Left hindlimb (tissue), 1 donor: ENCODE measurements at regions not wholly inside any gene's neighbourhood (a gene's known extent, or its start where the extent isn't known, plus 50 kb on each side); places are given as distances from the start of the nearest gene placed in this dataset.
"Not testable (repeated sequence)": the region's sequence is repeated elsewhere in the genome, so short reads cannot be mapped to it uniquely, and the experiment has no call there.

ENCODE experiments used
- DNase-seq: peaks from one replicate; pipeline ENCODE4 v3.0.0-alpha.2; 2018

DNA sequence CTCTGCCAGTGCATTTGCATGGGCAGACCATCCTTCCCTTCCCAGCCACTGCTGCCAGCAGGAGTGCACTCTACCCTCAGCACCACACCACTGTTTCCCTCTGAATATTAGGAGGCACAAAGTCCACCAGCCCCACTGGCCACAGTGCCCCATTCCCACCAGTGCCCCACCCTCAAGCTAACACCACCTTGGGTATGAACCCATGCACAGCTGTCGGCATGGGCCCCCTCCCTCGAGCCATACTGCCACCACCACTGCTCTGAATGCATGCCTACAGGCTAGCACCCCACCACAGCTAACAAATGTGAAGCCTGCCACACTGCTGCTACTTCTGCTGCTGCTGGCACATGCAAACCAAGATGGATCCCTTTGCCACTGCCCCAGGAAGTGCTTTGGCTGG is 810.4 kb downstream of the TRAM1L1 start:
- DNase-seq: no peak

DNA sequence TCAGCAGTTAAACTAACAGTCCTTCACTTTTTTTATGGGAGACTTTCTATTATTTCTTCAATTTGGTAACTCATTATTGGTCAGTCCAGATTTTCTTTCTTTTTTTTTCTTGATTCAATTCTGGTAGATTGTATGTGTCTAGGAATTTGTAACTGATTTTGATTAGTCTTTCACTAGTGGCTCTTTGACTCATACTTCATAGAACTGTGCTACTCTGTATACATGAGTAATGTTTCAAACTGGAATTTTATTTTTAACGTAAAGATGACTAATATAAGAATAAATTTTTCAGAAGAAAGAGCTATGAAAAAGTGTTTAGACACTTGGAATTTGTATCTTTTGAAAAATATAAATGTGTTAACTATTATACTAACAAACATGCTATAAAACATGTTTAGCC is 813.0 kb downstream of the TRAM1L1 start:
- no peak for DNase-seq

DNA sequence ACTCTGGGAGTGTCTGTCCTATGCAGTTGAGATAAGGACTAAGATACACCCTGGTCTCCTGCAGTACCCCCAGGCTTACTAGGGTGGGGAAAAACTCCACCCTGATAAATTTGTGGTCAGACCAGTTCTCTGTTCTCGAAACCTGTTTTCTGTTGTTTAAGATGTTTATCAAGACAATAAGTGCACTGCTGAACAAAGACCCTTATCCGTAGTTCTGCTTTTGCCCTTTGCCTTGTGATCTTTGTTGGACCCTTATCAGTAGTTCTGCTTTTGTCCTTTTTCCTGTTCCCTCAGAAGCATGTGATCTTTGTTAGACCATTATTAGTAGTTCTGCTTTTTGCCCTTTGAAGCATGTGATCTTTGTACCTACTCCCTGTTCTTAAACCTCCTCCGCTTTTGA is 824.4 kb downstream of the TRAM1L1 start:
- not testable (repeated sequence) for DNase-seq

DNA sequence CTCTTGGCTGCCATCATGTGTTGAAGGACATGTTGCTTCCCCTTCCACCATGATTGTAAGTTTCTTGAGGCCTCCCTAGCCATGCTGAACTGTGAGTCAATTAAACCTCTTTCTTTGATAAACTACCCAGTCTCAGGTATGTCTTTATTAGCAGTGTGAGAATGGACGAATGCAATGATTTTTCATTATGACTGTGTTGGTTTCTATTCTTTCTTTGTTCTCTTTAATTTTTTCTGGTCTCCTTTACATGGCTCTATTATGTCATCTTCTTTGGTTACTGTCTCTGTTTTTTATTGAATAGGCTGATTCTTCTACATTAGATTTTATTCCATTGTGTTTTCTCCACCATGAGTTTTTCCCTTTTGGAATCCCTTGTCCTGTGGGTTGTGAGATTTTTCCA is 840.6 kb downstream of the TRAM1L1 start:
- DNase-seq: no peak

DNA sequence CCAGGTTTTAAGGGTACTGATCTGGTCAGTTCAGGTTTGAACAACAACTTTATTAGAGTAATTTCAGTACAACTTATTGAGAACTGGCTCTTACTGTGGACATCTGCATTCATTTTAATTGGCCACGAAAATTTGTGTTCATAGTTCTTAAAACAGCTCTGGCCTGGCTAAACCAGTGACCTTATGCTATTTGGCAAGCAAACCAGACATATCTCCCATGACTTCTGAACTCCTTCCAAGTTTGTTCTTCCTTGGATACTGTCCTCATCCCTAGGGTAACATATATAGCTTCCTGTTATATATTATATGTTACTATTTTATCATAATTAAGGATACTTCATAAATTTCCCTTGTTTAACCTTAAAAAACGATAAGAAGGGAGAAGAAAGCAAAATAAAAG is 841.9 kb downstream of the TRAM1L1 start:
- no peak for DNase-seq

DNA sequence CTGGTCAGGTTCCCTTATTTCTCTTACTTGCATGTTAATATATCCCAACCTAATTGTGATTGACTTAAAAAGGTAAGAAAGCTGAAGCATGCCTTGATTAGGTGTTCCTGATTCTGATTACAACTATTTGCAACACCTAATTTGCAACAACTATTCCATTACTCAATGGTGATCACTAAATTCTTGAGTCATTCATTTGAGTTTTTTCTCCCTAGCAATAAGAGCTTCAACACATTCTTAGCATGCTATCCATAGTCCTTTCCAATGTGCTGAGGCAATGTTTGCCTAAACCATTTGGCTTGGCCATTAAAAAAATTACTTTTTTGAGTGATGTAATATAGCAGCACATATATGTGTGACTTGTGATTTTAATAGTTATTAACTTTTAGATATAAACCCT is 851.4 kb downstream of the TRAM1L1 start:
- DNase-seq: no peak

DNA sequence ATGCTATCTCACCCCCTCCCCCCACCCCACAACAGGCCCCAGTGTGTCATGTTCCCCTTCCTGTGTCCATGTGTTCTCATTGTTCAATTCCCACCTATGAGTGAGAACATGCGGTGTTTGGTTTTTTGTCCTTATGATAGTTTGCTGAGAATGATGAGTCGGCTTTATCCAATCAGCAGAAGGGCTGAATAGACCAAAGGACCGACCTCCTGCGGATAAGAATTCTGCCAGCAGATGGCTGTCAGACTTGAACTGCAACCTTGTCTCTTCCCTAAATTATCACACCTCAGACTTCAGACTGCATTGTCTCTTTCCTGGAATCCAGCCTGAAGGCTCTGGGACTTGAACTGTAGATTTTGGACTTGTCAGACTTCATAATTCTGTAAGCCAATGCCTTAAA is 853.4 kb downstream of the TRAM1L1 start:
- not testable (repeated sequence) for DNase-seq

DNA sequence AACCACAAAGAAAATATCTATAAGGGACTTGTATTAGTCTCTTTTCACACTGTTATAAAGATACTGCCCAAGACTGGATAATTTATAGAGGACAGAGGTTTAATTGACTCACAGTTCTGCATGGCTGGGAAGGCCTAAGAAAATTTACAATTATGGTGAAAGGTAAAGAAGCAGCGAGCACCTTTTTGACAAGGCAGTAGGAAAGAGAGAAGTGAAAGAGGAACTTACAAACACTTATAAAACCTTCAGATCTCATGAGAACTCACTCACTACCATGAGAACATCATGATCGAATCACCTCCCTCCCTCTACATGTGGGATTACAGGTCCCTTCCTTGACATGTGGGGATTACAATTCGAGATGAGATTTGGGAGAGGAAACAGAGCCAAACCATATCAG is 856.0 kb downstream of the TRAM1L1 start:
- no peak for DNase-seq

DNA sequence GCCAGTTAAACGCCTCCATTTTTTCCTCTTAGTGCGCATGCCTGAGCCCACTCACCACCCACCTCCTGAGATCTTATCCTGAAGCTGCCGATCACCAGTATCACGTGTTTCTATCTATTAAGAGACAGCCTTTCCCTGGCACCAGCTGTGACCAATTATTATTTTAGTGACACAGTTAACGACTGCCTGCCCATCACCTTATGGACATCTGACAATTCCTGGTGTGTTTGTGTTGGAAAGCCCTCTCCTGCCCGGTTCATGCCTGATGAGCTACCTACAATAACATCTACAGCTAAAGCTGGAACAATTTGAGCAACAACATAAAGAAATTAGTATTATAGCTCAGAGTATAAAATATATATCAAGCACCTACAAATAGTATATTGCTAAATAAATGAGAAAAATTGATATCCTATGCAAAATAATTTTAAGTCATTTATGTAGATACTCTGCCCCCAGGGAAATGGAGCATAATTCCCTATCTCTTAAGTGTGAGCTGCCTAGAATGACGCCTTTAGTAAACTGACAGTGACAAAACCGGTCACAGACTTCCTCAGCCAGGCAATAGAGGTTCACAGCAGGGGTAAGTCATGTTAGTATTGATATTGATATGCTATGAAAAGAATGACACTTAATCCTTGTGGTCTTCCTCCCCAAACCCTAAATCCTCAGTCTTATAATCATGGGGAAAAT is 862.2 kb downstream of the TRAM1L1 start:
- no peak for DNase-seq

DNA sequence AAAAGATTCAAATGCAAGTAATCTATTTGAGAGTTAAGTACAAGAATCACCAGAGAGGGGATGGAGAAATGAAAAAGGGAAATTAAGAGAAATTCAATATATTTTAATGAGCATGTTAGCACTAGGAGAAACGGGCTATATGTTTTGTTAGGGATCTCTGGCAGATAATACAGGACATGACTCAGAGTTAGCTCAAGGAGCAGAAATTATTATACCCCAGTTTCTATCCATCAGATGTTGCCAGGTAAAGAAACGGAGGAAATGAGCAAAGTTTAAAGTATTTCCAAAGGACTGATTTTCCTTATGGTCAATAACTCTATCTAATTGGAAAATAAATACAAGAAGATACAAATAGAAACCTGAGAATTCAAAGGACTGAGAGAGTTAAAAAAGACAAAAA is 867.6 kb downstream of the TRAM1L1 start:
- DNase-seq: no peak

DNA sequence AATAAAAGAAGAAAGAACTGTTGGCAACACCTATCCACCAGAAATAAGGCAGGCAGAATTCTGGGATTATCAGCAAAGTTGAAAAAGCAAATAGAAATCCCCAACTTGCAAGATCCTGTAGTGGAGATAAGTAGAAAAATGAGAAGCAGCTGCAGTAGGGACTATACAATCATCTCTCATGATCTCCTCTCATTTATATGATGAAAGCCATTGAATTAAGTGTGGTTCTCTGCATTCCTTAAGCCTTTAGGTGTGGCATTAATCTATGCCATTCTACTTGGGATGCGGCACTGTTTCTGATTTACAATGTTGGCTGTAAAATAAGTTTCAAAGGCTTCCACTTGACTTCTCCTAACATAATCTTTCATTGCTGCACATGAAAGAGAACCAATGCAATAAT is 869.8 kb downstream of the TRAM1L1 start:
- no peak for DNase-seq

DNA sequence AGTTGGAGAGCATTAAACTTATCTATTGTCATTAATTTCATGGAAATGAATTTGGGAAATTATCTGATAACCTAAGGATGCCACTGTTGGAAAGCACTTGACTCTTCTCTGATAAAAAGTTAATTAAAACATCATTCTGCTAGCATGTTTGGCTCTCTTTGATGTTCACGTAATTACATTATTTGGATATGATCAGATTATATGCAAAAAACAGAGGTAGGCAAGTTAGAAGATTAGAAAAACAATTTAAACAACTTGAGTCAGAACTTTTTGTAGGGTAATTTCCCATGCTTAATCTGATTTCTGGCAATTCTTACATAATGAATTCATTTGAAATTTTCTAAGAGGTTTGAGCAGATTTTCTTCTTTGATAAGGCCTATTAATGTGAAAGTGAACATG is 882.9 kb downstream of the TRAM1L1 start:
- no peak for DNase-seq

DNA sequence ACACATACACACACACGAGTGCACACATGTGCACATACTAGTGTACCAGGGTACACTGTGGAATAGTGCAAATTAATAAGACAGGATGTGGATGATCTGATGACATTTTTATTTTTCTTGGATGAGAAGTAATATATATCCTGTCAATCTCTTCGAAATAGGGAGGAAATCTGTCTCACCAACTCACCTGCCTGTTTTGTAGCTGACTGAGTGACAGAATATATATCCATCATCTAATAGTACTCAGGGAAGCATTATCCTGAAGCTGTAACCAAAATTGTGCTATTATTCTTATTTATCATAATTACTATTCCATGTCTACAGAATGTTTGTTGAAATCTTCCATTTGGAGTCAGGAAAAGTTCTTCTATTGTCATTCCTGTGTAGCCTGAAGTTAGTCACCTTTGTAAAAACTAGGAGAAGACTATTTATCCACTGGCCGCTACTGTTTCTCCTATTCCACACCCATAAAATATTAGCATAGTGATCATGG is 888.0 kb downstream of the TRAM1L1 start:
- DNase-seq: no peak

DNA sequence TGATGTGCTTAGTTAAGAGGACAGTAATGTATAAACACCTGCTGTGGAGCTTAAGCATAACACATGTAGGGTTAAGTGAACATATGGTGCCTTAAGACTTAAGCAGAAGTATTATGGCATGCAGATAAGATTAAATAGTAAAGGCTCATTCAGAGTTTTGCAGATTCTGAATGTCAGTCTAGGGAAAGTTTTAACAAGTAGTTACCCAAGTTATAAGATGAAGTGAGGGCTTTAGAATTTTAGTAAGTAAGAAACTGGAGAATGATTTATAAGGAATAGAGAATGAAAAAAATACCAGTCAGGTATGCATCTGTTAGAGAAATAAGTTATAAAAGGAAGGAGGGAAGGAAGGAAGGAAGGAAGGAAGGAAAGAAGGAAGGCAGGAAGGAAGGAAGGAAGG is 902.1 kb downstream of the TRAM1L1 start:
- no peak for DNase-seq

DNA sequence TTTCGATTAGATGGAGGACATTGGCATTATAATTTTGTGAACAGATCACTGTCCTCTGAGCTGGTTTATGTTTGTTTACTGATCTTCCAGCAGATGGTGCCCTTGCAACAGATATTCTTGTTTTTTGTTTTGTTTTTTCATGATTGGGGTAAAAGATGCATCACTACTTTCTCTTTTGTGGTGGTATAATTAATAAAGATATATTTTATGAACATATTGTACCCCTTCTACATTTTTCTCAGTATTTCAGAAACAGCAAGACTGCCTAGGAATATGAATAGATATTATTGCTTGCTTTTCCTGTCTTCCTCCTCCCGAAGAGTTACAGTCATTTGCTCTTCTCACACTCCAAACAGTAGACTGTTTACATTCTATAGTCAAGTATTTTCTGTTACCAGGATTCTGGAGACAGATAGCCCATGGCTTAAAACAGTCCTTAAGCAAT is 905.2 kb downstream of the TRAM1L1 start:
- no peak for DNase-seq

DNA sequence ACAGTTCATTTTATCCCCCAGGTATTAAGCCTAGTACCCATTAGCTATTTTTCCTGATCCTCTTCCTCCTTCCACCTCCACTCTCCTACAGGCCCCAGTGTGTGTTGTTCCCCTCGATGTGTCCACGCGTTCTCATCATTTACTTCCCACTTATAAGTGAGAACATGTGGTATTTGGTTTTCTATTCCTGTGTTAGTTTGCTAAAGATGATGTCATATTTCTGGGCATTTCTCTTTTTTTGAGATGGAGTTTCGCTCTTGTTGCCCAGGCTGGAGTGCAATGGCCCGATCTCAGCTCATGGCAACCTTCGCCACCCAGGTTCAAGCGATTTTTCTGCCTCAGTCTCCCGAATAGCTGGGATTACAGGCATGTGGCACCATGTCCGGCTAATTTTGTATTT is 934.0 kb downstream of the TRAM1L1 start:
- not testable (repeated sequence) for DNase-seq

DNA sequence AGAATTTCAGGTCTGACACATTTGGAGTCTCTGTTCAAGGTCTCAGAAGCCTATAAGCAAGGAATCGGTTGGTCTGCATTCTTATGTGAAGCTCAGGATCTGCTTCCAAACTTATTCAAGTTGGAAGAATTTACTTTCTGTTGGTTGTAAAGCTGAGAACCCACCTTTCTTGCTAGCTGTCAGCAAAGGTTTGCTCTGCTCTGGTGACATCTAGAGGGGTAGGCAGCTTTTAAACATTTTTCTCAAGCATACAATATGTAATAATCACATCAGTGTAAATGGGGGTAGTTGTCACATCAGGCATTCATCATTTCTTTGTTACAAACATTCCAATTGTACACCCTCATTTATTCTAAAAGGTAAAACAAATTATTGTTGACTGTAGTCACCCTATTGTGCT is 935.2 kb downstream of the TRAM1L1 start:
- DNase-seq: no peak

DNA sequence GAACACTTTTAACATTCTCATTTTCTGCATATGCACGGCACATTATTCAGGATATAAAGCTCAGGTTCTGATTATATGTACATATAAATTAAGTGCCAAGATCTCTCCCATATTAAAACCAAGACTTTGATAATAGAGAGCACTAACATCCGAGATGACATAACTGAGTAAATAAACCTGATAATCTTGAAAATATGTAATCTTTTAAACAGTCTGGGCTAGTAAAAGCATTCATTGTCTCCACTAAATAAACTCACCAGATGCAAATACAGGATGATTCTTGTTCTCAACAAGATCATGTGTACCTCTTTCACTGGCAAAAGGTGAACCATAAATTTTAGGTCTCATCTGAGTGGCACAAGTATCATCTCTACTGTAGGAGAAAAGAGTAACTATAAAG is 942.2 kb downstream of the TRAM1L1 start:
- DNase-seq: no peak

DNA sequence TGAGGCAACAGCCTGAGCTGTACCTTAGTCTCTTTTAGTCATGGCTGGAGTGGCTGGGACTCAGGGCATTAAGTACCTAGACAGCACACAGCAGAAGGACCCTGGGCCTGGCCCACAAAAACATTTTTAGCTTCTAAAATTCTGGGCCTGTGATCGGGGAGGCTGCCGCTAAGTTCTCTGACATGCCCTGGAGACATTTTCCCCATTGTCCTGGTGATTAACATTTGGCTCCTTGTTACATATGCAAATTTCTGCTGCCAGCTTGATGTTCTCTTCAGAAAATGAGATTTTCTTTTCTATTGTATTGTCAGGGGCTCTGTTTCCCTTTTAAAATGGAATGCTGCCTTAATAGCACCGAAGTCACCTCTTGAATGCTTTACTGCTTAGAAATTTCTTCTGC is 952.4 kb downstream of the TRAM1L1 start:
- DNase-seq: no peak

DNA sequence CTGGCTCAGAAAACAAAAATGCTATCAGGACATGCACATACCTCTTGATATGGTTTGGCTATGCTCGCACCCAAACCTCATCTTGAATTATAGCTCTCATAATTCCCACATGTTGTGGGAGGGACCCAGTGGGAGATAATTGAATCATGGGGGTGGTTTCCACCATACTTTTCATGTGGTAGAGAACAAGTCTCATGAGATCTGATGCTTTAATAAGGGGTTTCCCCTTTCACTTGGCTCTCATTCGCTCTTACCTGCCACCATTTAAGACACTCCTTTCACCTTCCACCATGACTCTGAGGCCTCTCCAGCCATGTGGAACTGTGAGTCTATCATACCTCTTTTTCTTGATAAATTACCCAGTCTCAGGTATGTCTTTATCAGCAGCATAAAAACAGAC is 958.6 kb downstream of the TRAM1L1 start:
- no peak for DNase-seq

DNA sequence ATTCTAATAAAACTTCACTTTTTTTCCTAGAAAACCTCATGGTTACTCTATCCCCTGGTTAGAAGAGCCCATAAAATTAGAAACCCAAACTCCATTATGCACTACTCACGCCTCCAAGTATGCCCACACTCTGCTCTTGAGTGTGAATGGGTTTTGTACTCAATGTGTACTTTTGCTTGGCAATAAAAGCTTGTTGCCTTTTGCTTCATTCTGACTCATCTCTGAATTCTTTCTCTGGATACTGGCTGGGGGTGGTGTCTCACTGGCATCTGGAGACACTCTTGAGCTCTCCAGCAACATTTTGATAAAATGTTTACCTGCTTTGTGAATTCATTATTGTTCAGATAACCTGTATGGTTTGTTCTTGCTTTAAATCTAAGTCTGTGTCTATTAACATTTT is 963.3 kb downstream of the TRAM1L1 start:
- no peak for DNase-seq

DNA sequence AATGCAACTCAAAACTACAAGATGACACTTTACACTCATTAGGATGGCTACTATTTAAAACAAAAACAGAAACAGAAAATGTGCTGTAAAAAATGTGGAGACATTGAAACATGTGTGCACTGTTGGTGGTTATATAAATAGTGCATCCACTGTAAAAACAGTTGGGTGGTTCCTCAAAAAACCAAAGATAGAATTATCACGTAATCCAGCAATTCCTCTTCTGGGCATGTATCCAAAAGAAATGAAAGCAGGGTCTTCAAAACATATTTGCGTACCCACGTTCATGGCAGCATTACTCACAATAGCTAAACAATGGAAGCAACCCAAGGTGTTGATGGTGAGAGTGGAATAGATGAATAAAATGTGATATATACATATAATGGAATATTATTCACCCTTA is 967.2 kb downstream of the TRAM1L1 start:
- no peak for DNase-seq

DNA sequence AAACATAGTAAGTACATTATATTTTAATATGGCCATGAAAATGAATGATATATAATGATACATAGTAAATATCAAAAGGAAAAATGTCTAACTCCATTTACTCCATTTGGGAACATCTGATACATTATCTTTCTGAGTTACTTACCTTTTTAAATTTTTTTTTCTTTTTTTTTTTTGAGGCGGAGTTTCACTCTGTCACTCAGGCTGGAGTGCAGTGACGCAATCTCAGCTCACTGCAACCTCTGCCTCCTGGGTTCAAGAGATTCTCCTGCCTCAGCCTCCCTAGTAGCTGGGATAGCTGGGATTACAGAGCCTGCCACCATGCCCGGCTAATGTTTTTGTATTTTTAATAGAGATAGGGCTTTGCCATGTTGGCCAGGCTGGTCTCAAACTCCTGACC is 972.5 kb downstream of the TRAM1L1 start:
- DNase-seq: not testable (repeated sequence)

DNA sequence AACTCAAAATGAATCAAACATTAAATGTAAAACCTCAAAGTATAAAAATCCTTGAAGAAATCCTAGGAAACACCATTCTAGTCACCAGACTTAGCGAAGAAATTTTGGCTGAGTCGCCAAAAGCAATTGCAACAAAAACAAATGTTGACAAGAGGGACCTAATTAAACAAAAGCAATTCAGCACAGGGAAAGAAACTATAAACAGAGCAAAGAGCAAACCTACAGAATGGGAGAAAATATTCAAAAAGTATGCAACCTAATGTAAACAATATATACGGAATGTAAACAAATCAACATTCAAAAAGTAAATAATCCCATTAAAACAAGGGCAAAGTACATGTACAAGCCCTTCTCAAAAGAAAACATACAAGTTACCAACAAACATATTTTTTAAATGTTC is 974.7 kb downstream of the TRAM1L1 start:
- DNase-seq: no peak

DNA sequence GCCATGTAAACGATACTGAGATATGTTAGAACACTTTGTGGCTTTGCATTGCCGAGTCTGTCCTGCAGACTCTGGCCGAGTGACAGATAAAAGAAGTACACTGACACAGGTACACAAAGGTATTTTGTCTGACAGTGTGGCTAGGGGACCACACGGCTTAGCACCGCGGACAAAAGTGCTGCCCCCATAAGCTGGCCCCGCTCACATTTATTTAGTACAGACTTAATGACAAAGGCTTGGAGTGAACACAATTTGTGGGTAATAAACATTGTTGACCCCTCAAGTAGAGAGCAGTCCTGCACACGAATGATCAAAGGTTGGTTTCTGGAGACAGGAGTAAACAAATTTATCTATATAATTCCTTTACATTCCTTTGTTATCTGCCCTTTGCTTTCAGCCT is 976.8 kb downstream of the TRAM1L1 start:
- DNase-seq: no peak
